IMR-90 (cell line): ENCODE measurements at regions not wholly inside any gene's neighbourhood (a gene's known extent, or its start where the extent isn't known, plus 50 kb on each side); places are given as distances from the start of the nearest gene placed in this dataset.

Experiments
- ATAC-seq: fragments of 200-7000 bp; cut with Tn5 transposase; 2 replicates; pipeline ENCODE4 v1.9.1; 2020; ENCODE audit warnings: low read depth, mild to moderate bottlenecking, moderate library complexity
- BruUV-seq: library from RNA; stranded (reverse); fragments of 400-500 nt; replicated peaks from 2 replicates; lab custom pipeline; 2021; lab: Mats Ljungman, UMichigan
- CTCF ChIA-PET: fragments of 300-600 bp; formaldehyde crosslinking; extraction: SDS; loops from one replicate; lab custom pipeline; 2021; ENCODE audit warnings: antibody characterized with exemption; lab: Yijun Ruan, JAX
- POLR2A ChIA-PET: fragments of 300-600 bp; sonication (Branson Sonifier 250); formaldehyde crosslinking; loops from one replicate; lab custom pipeline; 2022; ENCODE audit warnings: antibody characterized with exemption; ENCODE audit not compliant: unreplicated experiment; lab: Charles Lee
- DNase-seq: peaks from one replicate; pipeline ENCODE4 v3.0.0; 2013
- H2AFZ ChIP-seq: replicated peaks from 2 replicates; pipeline ENCODE3; 2013; ENCODE audit warnings: low read length, mild to moderate bottlenecking; ENCODE audit not compliant: poor library complexity
- H2AK5ac ChIP-seq: 2 replicates; pipeline ENCODE4 v1.6.1; 2013; ENCODE audit warnings: low read depth, low read length, inconsistent platforms
- H2AK9ac ChIP-seq: replicated peaks from 2 replicates; pipeline ENCODE3; 2013; ENCODE audit warnings: mild to moderate bottlenecking, low read depth, low read length, moderate library complexity; ENCODE audit not compliant: poor library complexity
- H2BK120ac ChIP-seq: 2 replicates; pipeline ENCODE4 v1.6.1; 2013; ENCODE audit warnings: low read depth, low read length, inconsistent platforms
- H2BK15ac ChIP-seq: 3 replicates; pipeline ENCODE4 v1.6.1; 2013; ENCODE audit warnings: low read depth, low read length, inconsistent platforms
- H2BK20ac ChIP-seq: 2 replicates; pipeline ENCODE4 v1.6.1; 2013; ENCODE audit warnings: low read depth, mild to moderate bottlenecking, inconsistent platforms, low read length, moderate library complexity
- H2BK5ac ChIP-seq: 2 replicates; pipeline ENCODE4 v1.6.1; 2013; ENCODE audit warnings: mild to moderate bottlenecking, low read depth, low read length, inconsistent platforms; ENCODE audit not compliant: poor library complexity, severe bottlenecking
- H3K14ac ChIP-seq: replicated peaks from 2 replicates; pipeline ENCODE4 v1.6.1; 2013; ENCODE audit warnings: low read depth, low read length, inconsistent platforms
- H3K18ac ChIP-seq: 2 replicates; pipeline ENCODE4 v1.6.1; 2013; ENCODE audit warnings: low read depth, low read length, control low read depth
- H3K23ac ChIP-seq: 2 replicates; pipeline ENCODE4 v1.6.1; 2013; ENCODE audit warnings: low read depth, low read length, inconsistent platforms
- H3K27ac ChIP-seq: 2 replicates; pipeline ENCODE4 v1.5.1; 2013; ENCODE audit warnings: mild to moderate bottlenecking, control low read depth, low read length; ENCODE audit not compliant: insufficient read depth
- H3K27me3 ChIP-seq: 2 replicates; pipeline ENCODE4 v1.6.1; 2013; ENCODE audit warnings: low read length; ENCODE audit not compliant: control insufficient read depth, insufficient read depth
- H3K36me3 ChIP-seq: 2 replicates; pipeline ENCODE4 v1.6.1; 2013; ENCODE audit warnings: low read length, mixed read lengths; ENCODE audit not compliant: control insufficient read depth, insufficient read depth
- H3K4ac ChIP-seq: 2 replicates; pipeline ENCODE4 v1.6.1; 2013; ENCODE audit warnings: low read depth, low read length, inconsistent platforms
- H3K4me1 ChIP-seq: 2 replicates; pipeline ENCODE4 v1.6.1; 2013; ENCODE audit warnings: low read length, mixed read lengths; ENCODE audit not compliant: control insufficient read depth, insufficient read depth
- H3K4me2 ChIP-seq: 2 replicates; pipeline ENCODE4 v1.6.1; 2013; ENCODE audit warnings: low read depth, mild to moderate bottlenecking, control low read depth, low read length, moderate library complexity
- H3K4me3 ChIP-seq: 2 replicates; pipeline ENCODE4 v1.5.1; 2013; ENCODE audit warnings: low read depth, mild to moderate bottlenecking, control low read depth, low read length, moderate library complexity; ENCODE audit not compliant: insufficient read depth
- H3K56ac ChIP-seq: 2 replicates; pipeline ENCODE4 v1.6.1; 2013; ENCODE audit warnings: low read length, inconsistent platforms; ENCODE audit not compliant: insufficient read depth; ENCODE audit errors: extremely low read depth
- H3K79me1 ChIP-seq, 2 experiments: 2 replicates each; pipeline ENCODE4 v1.6.1; 2013; ENCODE audit warnings: low read length in 2 of 2, inconsistent platforms in 1 of 2, low read depth in 1 of 2
- H3K9ac ChIP-seq: 2 replicates; pipeline ENCODE4 v1.6.1; 2013; ENCODE audit warnings: low read depth, low read length, control low read depth
- H3K9me1 ChIP-seq: 2 replicates; pipeline ENCODE4 v1.6.1; 2013; ENCODE audit warnings: low read length, inconsistent platforms; ENCODE audit not compliant: insufficient read depth
- H3K9me3 ChIP-seq: 2 replicates; pipeline ENCODE4 v1.6.1; 2013; ENCODE audit warnings: low read length; ENCODE audit not compliant: control insufficient read depth, insufficient read depth
- H4K20me1 ChIP-seq: 2 replicates; pipeline ENCODE4 v1.6.1; 2013; ENCODE audit warnings: low read length, inconsistent platforms; ENCODE audit not compliant: insufficient read depth
- H4K5ac ChIP-seq: 2 replicates; pipeline ENCODE4 v1.6.1; 2013; ENCODE audit warnings: mild to moderate bottlenecking, low read depth, low read length, control low read depth
- H4K8ac ChIP-seq, 2 experiments: 2 replicates each; pipeline ENCODE4 v1.6.1; 2013; ENCODE audit warnings: low read depth in 2 of 2, low read length in 2 of 2, control low read depth in 1 of 2, inconsistent platforms in 1 of 2
- H4K91ac ChIP-seq: 2 replicates; pipeline ENCODE4 v1.6.1; 2013; ENCODE audit warnings: low read depth, low read length, inconsistent platforms; ENCODE audit not compliant: insufficient read depth
- CEBPB ChIP-seq: IDR thresholded peaks from 2 replicates; pipeline ENCODE4 v1.6.1; 2012; ENCODE audit warnings: low read depth, low read length, improper control_type of control experiment
- CHD1 ChIP-seq: IDR thresholded peaks from 2 replicates; pipeline ENCODE4 v1.6.1; 2012; ENCODE audit warnings: low read depth, low read length, improper control_type of control experiment
- ELK1 ChIP-seq: fragments of 150-350 bp; IDR thresholded peaks from 2 replicates; pipeline ENCODE4 v1.6.1; 2016; ENCODE audit warnings: low read depth, mild to moderate bottlenecking, low read length, moderate library complexity, borderline replicate concordance
- FOS ChIP-seq: fragments of 150-350 bp; IDR thresholded peaks from 2 replicates; pipeline ENCODE4 v1.6.1; 2016; ENCODE audit warnings: low read depth, low read length
- MAZ ChIP-seq: IDR thresholded peaks from 2 replicates; pipeline ENCODE4 v1.6.1; 2012; ENCODE audit warnings: low read depth, mild to moderate bottlenecking, low read length, improper control_type of control experiment, moderate library complexity, borderline replicate concordance
- SMC3 ChIP-seq: fragments of 150-350 bp; IDR thresholded peaks from 2 replicates; pipeline ENCODE4 v1.6.1; 2016; ENCODE audit warnings: low read depth, mild to moderate bottlenecking, antibody characterized with exemption, low read length, moderate library complexity
- dilution Hi-C: fragments of 300-500 bp; cut with HindIII; formaldehyde crosslinking; loops from one replicate; pipeline ENCODE4 v1.14.3; 2018; ENCODE audit warnings: low sequenced_read_pairs; ENCODE audit not compliant: unreplicated experiment
- in situ Hi-C: fragments of 300-500 bp; cut with MboI; formaldehyde crosslinking; loops from 3 replicates; pipeline ENCODE4 v1.14.3; 2019; ENCODE audit warnings: low sequenced_read_pairs, inconsistent platforms, mixed read lengths
- intact Hi-C: fragments of 100-400 bp; cut with micrococcal nuclease; formaldehyde crosslinking; loops from 2 replicates; pipeline ENCODE4 v1.10.0; 2022

GRCh38 chr2:182541268-182541667 lies 114.4 kb upstream of the PDE1A start:
- Histone ChIP-seq H3K79me1 (no peaks in the 10 kb centered on the region), H3K18ac (no peak overlapping the region), H3K14ac (no peak overlapping the region), H2BK20ac (no peak overlapping the region), H2BK5ac (no peak overlapping the region), H2BK15ac (no peak overlapping the region), H4K8ac (no peak overlapping the region), H2AK5ac (no peak overlapping the region), H2AK9ac (no peak overlapping the region), H3K4me3 (no peak overlapping the region), H4K20me1 (no peaks in the 10 kb centered on the region), H4K5ac (no peak overlapping the region), H3K36me3 (no peaks in the 10 kb centered on the region), H4K91ac (no peak overlapping the region), H3K4me2 (no peak overlapping the region), H3K27me3 (no peaks in the 10 kb centered on the region), H3K9ac (no peak overlapping the region), H3K56ac (no peak overlapping the region), H3K23ac (no peak overlapping the region), H3K9me3 (no peaks in the 10 kb centered on the region), H3K4ac (no peak overlapping the region), H3K27ac (no peak overlapping the region), H2AFZ (no peak overlapping the region), H3K4me1 (peaks cover 2% of the 10 kb centered on the region; the same call in 1 of the 2 replicates), H2BK120ac (no peak overlapping the region), H3K9me1 (no peaks in the 10 kb centered on the region)
- TF ChIP-seq ELK1 (no peak), SMC3 (no peak), FOS (no peak), CHD1 (no peak), CEBPB (no peak), MAZ (no peak)
- dilution Hi-C loops (no loop called here), in situ Hi-C loops (no loop called here), intact Hi-C loops (no loop called here)
- ATAC-seq (no peak), DNase-seq (no peak)
- BruUV-seq, result no TSS peak
- POLR2A ChIA-PET, result no interaction called here
- CTCF ChIA-PET, result no interaction called here
